CD4-positive, alpha-beta T cell treated with Interleukin-15 for 1 hour (primary cell): ENCODE measurements at regions not wholly inside any gene's neighbourhood (a gene's known extent, or its start where the extent isn't known, plus 50 kb on each side); places are given as distances from the start of the nearest gene placed in this dataset.
"Not testable (repeated sequence)": the region's sequence is repeated elsewhere in the genome, so short reads cannot be mapped to it uniquely, and the experiment has no call there.

Source experiments
- DNase-seq: peaks from one replicate; pipeline ENCODE4 v3.0.0-alpha.2; 2020

- no peak for DNase-seq
Measured at GRCh38 chr15:96138985-96139384, 191.5 kb upstream of the NR2F2 start.

DNA sequence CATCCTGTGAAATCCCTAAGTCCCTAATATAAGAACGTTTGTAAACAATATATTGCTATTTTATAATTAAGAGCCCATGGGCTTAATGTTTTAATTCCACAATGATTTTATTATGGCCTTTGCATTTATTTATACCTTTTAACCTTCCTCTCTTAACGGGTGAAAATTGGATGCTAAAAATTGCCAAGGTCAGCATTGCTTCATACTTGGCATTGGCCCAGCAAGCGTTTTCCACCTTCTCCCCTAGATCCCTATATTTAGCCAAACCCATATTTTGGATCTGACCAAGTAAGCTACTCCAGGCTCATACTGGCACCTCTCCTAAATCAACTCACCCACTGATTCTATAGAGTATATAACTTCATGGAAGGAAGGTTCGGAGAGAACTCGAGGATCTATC is 188.0 kb upstream of the NR2F2 start:
- no peak for DNase-seq

DNA sequence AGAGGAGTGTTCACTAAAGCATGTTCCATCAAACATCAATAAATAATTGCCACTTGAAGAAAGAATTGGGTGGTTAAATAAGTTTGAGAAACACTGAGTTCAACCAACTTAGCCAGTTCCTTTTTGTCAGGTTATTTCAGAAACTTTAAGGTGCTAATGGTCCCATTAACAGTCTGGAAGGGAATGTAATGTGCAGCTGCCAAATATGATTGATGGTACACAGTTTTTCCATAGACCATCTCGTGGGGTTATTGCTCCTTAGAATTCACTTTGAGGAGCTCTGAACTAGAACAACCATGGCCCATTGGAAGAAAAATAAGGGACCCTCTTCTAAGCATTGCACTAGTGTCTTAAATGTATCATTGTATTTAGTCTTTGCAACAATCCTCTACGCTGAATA is 185.8 kb upstream of the NR2F2 start:
- no peak for DNase-seq

DNA sequence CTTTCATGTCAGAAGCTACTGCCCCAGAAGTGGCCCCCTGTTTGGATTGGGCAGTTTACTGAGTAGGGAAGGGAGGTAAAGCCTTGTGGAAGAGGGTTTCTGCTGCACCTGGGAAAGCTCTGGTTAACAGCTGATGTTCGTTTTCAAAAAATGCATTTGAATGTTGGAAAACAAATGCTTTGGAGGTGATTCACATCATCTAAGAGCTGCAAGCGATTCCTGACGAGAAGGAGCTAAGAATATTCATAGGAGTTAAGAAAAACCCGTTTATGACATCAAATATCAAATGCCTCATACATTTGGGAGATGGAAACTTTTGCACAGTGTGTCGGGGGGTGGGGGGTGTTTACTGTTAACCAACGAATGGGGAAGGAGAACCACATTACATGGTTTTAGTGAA is 183.8 kb upstream of the NR2F2 start:
- DNase-seq = no peak

DNA sequence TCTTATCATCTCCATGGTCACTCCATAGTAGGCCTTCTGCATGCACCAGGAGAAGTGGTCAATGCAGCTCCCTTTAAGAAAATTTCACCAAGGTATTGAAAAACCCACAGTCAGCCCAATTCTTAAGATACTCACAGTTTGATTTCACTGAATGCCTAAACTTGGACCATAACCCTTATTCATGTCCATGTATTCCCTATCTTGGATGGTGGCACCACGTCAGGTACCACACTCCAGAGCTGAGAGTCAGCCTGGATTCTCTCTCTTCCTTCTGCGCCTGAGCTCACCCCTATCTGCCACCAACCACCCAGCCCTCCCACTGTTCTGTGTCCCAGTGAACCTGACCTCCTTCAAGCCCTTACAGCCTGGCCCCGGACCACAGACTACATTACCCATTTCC is 183.2 kb upstream of the NR2F2 start:
- no peak for DNase-seq

DNA sequence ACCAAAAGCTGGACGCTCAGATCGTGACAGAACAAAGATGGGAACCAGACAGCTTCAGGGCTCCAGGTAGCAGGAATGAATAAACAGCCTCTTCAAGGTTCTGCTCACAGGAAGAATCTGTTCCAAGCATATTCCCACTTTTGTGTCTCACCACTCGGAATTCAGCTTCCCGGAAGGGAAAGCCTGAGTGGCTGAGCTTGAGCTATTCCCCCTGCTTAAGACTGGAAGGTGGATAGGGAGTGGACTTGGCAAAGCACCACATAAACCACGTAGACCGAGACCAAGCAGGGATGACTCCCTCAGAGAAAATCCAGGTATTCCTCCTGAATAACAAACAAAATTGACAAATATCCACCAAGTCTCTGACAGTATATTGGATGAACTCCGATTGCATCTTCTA is 180.2 kb upstream of the NR2F2 start:
- DNase-seq = no peak

GRCh38 chr15:96151749-96152148 is 178.8 kb upstream of the NR2F2 start:
- not testable (repeated sequence) for DNase-seq

DNA sequence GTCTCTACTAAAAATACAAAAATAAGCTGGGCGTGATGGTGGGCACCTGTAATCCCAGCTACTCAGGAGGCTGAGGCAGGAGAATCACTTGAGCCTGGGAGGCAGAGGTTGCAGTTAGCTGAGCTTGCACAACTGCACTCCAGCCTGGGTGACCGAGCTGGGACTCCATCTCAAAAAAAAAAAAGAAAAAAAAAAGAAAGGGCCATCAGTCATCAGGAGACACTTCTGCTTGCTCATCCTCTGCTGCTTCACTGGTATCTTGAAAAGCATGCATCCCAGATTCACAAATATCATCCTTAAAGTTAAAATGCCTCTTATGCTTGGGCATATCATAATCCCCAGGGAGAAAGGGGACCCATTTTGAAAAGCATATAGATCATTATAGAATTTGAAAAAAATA is 176.6 kb upstream of the NR2F2 start:
- DNase-seq = no peak

DNA sequence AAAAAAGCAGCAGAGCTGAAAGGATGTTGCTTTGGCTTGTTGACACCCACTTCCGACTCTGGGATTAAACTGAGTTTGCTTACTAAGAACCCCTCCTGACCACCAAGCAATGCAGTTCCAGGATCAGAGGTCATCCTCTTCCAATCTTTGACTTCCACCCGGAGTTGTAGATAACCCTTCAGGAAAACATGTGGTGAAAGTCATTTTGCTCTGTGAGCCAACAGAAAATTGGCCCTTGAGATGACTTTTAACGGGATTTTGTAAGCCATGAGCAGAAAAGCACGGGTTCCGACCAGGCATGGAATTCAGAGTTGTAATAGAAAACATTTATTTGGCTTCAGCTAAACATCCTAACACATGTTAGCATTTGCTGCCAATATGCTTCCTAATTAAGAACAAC is 171.6 kb upstream of the NR2F2 start:
- DNase-seq = no peak

DNA sequence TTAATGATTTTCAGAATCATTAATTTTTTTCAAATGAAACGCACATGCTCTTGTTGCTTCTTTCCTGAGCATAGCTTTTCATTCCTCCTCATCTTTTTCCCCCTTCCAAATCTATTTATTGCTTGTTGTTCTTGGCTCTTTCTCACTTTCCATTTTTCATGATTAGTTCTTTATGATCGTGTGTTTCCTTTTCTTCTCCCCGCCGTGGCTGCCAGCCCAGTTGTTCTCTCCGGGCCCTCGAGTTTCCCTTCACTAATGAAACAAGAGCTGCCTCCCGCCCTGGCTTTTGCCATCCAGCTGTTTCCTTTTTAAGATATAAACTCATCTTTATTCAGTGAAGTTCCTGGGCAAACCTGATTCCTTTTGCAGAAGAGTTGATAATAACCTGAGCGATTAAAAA is 170.2 kb upstream of the NR2F2 start:
- DNase-seq = no peak

DNA sequence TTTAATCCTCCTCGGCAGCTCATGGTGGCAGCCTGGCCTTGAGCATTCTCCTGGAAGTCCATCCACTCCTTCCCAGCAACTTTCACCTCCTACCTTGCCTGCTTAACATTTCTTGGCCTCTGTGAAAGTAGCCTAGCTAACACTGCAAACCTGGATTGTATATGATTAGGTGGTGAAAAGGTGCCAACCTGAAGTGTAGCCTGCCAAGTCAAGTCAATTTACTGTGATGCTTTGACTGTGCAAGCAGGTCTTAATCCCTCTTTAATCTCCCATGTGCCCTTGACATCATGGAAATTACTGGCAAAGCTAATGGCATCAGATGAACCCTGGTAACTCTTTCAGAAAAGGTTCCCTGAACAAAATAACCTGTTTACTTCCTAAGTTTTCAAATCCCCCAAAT is 169.7 kb upstream of the NR2F2 start:
- no peak for DNase-seq

DNA sequence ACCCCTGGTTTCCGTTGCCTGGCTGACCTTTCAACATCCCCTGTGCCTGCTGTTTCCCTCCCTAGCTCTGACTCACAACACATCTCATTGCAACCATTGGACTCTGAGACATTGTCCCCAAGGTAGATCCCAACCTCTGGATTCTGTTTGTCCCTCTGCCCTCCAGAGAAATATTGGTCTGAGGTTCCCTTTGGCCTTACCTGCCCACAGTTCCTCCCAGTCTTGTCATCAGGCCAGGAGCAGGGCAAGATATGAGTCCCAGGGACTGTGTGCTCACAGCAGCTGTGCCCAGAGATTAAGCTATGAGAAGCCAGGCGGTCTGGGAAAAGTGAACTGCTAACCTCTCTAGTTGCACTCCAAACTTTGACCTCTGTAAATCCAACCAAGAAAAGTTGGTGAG is 168.2 kb upstream of the NR2F2 start:
- DNase-seq = no peak

GRCh38 chr15:96165081-96165480 is 165.4 kb upstream of the NR2F2 start:
- no peak for DNase-seq

DNA sequence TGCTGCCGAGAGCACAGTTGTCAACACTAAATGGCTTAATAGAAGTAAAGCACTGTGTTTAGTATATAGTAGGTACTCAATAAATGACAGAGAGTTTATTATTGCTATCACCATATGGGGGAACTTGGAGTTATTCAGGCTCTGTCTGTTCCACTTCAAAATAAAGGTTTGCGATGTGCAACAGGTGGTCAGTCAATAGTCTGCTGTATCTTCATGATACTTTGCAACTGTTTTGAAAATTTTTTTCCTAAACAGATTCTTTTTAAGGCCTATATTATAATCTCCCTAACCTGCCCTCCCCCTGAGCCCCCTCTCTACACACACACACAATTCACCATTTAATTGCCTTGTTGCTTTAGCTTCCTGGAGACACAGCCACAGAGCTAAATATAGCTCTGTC is 164.7 kb upstream of the NR2F2 start:
- DNase-seq = no peak

- DNase-seq = no peak
Measured at GRCh38 chr15:96166223-96167200, 164.0 kb upstream of the NR2F2 start.

GRCh38 chr15:96170616-96170978 is 159.9 kb upstream of the NR2F2 start:
- not testable (repeated sequence) for DNase-seq

DNA sequence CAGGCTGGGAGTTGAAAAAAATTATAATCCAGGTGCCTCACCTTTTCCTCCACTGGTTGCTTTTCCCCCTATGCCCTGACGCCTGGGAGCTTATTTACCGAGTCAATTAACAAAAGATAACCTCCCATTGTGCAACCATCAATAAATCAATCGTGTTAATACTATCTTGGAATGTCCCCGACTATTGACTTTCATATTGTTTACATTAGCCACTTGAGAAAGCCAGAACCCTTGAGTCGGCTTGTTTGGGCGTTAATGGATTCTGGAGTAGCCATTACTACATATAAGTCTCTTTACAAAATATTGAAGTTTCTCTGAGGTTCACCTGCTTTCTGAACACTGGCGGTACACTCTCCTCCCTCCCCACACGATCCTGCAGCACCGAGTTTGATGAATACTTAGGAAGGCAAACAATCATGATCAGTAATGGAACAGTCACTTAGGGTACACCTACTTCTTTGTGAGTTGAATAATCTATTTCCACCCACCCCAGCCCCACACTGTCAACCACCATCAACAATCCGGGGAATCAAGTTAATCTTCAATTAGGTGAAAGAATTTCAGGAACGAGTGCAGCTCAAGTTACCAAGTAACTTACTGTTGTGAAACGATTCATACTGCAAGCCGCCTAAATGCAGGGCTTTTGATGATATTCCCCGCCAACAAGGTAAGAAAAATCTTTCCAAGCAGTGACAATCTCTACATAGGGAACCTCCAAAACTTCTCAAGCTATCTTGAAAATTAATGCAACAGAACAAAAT is 159.3 kb upstream of the NR2F2 start:
- no peak for DNase-seq

DNA sequence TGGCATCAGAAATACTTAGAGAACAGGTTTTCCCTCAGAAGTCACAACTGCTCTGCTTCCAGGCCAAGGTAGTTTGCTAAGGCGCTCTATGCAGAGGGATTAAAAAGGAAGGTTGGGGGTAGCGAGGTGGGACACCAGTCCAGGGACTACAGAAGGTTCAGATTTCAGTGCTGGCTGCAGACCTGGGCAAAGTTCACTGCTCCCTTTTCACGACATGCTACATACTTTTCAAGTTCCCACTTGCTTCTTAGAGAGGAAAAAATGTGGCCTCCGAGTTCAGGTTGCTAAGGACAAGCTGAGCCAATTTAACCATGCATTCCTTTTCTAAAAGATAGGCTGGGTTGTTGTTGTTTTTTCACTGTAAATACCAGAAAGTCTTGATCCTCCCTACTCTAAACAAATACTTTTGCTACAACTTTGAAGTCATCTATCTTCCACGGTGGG is 158.6 kb upstream of the NR2F2 start:
- no peak for DNase-seq

DNA sequence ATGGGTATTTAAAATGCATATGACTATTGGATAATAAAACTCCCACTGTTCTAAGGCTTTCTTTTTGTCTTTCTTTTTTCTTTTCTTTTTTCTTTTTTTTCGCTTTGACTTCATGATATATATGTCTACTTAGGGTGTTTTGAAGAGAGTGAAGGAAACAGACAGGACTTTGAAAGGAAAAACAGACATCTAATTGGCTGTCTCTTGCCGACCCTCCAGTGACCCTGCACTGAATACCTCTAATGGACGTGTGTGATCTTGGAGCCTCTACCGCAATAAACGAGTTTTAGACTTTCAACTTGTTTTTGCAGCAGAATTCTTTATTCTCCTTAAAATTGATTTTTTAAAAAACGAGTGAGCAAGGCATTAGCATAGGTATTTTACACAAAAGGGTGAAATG is 158.1 kb upstream of the NR2F2 start:
- no peak for DNase-seq

DNA sequence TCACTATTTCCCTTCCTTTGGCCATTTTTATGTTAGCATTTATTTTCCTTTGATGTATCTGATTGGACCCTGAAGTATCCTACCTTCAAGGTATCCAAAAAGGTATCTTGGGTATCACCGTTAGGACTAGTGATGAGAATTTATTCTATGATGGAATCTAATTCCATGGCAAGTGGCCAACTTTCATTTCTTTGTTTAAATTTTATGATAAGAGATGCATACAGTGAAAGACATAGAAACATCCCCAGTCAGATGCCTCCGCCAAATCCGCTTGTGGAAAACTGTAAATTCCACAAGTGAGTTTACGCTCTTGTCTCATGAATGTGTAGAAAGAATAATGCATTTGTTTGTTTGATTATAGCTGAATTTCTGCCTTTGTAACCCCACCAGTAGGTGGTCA is 153.7 kb upstream of the NR2F2 start:
- no peak for DNase-seq

GRCh38 chr15:96177279-96177678 is 153.2 kb upstream of the NR2F2 start:
- no peak for DNase-seq

DNA sequence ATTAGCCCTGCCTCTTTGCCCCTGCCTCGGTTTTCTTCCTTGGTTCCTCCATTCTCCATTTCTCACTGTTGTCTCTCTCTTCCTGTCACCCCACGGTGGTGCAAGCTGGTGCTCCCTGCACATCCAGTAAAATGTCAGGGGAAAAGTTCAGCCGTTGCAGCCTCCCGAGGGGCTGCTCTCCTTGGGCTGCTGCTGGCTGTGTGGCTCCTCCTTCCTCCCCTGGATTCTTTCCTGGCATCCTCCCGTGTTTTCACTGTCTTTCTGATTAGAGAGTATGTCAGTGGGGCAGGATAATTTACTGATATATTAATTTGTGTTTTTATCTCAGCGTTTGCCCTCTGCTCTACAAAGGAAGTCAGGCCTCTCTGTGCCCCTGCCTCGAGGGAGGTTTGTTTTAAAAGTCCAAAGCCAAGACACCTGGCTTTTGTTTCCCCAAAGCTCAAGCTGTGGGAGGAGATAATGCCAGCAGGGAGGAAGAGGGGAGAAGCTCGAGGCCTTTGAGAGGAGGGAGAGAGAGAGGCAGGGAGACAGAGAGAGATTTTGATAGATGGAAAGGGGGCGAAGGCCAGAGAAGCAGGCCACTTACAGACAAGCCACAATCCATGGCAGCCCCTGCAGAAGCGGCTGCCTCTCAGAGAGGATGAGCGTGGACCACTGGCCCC is 150.3 kb upstream of the NR2F2 start:
- DNase-seq = no peak

- DNase-seq = no peak
Measured at GRCh38 chr15:96181217-96181616, 149.3 kb upstream of the NR2F2 start.

DNA sequence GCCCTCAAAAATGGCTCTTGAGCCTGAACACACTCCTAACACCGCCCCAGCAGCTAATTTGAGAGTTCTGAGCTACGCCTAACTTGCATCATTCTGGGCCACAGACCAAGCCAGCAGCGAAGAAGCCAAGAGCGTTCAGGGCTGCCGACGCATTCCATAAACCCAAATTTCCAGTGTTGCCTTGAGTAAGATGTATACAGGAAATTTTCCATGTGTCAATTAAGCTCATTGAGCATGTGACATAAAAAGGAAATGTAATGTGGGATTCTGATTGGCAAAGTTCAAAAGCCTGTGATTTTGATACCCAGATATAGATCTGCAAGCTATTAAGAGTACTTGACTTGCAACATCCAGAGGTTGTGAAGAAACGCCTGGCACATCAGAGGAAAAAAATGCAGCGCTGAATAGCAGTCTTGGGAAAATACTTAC is 148.6 kb upstream of the NR2F2 start:
- no peak for DNase-seq
